Upper lobe of left lung (tissue), 4 donors: ENCODE measurements at regions not wholly inside any gene's neighbourhood (a gene's known extent, or its start where the extent isn't known, plus 50 kb on each side); places are given as distances from the start of the nearest gene placed in this dataset.

Source experiments
- EP300 ChIP-seq, 4 donors: sonication (generic); formaldehyde crosslinking; IDR thresholded peaks; one replicate each; pipeline ENCODE4 v1.5.1; 2017; ENCODE audit warnings: antibody characterized with exemption in 4 of 4, control low read depth in 2 of 4
- POLR2A ChIP-seq, 4 donors: fragments of 450-650 bp; IDR thresholded peaks; one replicate each; pipeline ENCODE4 v1.5.1; 2016 to 2017; ENCODE audit warnings: antibody characterized with exemption in 4 of 4, mild to moderate bottlenecking in 2 of 4
- POLR2AphosphoS5 ChIP-seq, 2 donors: sonication (generic); formaldehyde crosslinking; IDR thresholded peaks; one replicate each; pipeline ENCODE4 v1.5.1; 2017; ENCODE audit warnings: antibody characterized with exemption in 2 of 2
- TF ChIP-seq, protein P1 (sequence below), 6 experiments: fragments of 450-650 bp in 4 of 6; fragments of 200-600 bp in 2 of 6; sonication (generic) in 2 of 6; IDR thresholded peaks; one replicate each; pipeline ENCODE4 v1.5.1; 2016 to 2019; ENCODE audit warnings: antibody characterized with exemption in 6 of 6

DNA sequence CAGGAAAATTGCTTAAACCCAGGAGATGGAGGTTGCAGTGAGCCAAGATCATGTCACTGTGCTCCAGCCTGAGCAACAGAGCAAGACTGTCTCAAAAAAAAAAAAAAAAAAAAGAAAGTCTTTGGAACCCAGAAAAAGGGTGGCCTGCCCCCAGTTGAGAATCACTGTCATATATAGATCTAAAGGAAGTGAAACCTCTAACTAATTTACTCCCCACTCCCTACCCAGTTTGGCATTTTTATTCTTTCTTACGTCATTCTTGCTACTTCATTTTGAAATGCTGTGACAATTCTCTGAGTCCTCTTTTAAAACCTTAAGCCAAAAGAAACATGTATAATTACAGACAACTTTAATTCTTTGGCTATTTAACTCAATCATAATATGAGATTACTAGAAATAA lies 254.8 kb downstream of the CDC5L start:
- TF ChIP-seq, protein P1, sequence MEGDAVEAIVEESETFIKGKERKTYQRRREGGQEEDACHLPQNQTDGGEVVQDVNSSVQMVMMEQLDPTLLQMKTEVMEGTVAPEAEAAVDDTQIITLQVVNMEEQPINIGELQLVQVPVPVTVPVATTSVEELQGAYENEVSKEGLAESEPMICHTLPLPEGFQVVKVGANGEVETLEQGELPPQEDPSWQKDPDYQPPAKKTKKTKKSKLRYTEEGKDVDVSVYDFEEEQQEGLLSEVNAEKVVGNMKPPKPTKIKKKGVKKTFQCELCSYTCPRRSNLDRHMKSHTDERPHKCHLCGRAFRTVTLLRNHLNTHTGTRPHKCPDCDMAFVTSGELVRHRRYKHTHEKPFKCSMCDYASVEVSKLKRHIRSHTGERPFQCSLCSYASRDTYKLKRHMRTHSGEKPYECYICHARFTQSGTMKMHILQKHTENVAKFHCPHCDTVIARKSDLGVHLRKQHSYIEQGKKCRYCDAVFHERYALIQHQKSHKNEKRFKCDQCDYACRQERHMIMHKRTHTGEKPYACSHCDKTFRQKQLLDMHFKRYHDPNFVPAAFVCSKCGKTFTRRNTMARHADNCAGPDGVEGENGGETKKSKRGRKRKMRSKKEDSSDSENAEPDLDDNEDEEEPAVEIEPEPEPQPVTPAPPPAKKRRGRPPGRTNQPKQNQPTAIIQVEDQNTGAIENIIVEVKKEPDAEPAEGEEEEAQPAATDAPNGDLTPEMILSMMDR (IDR thresholded peaks at IDR 0.05): no peak
- TF ChIP-seq POLR2A (IDR thresholded peaks at IDR 0.05): no peak
- TF ChIP-seq EP300 (IDR thresholded peaks at IDR 0.05): no peak
- no peak for TF ChIP-seq POLR2AphosphoS5 (IDR thresholded peaks at IDR 0.05)
